HuH-7 (cell line): ENCODE measurements at regions not wholly inside any gene's neighbourhood (a gene's known extent, or its start where the extent isn't known, plus 50 kb on each side); places are given as distances from the start of the nearest gene placed in this dataset.
A peak's percentile ranks its signal among the peaks of the same experiment; 100 is the strongest.

Source experiments
- DNase-seq: peaks from one replicate; pipeline ENCODE4 v3.0.0; 2011; ENCODE audit warnings: low spot score

- no peak for DNase-seq
Measured at GRCh38 chr20:7080472-7080871, 313.0 kb downstream of the BMP2 start.

GRCh38 chr20:7085467-7085866 lies 318.0 kb downstream of the BMP2 start:
- DNase-seq, result peak; percentile 22

- no peak for DNase-seq
Measured at GRCh38 chr20:7087803-7088202, 320.3 kb downstream of the BMP2 start.

- DNase-seq, result no peak
Measured at GRCh38 chr20:7090001-7090400, 322.5 kb downstream of the BMP2 start.

GRCh38 chr20:7090811-7091210 lies 323.3 kb downstream of the BMP2 start:
- no peak for DNase-seq

- DNase-seq, result no peak
Measured at GRCh38 chr20:7091655-7092054, 324.2 kb downstream of the BMP2 start.

- peak; percentile 34 for DNase-seq
Measured at GRCh38 chr20:7094438-7094997, 327.0 kb downstream of the BMP2 start.

- no peak for DNase-seq
Measured at GRCh38 chr20:7106910-7107309, 339.4 kb downstream of the BMP2 start.

GRCh38 chr20:7108929-7109328 lies 341.4 kb downstream of the BMP2 start:
- DNase-seq, result no peak

GRCh38 chr20:7113577-7114466 lies 346.3 kb downstream of the BMP2 start:
- DNase-seq, result peak; percentile 78

- DNase-seq, result no peak
Measured at GRCh38 chr20:7123457-7123856, 356.0 kb downstream of the BMP2 start.

- no peak for DNase-seq
Measured at GRCh38 chr20:7124120-7124519, 356.6 kb downstream of the BMP2 start.

GRCh38 chr20:7136886-7137285 lies 369.4 kb downstream of the BMP2 start:
- no peak for DNase-seq

GRCh38 chr20:7137395-7138151 lies 370.1 kb downstream of the BMP2 start:
- no peak for DNase-seq

GRCh38 chr20:7144464-7144863 lies 377.0 kb downstream of the BMP2 start:
- no peak for DNase-seq

- peak; percentile 18 for DNase-seq
Measured at GRCh38 chr20:7146552-7147219, 379.2 kb downstream of the BMP2 start.

- DNase-seq, result peak; percentile 70
Measured at GRCh38 chr20:7147220-7147601, 379.7 kb downstream of the BMP2 start.

- no peak for DNase-seq
Measured at GRCh38 chr20:7151676-7152470, 384.4 kb downstream of the BMP2 start.

GRCh38 chr20:7155282-7155681 lies 387.8 kb downstream of the BMP2 start:
- no peak for DNase-seq

- no peak for DNase-seq
Measured at GRCh38 chr20:7155794-7156193, 388.3 kb downstream of the BMP2 start.

GRCh38 chr20:7159903-7160302 lies 392.4 kb downstream of the BMP2 start:
- no peak for DNase-seq

GRCh38 chr20:7161690-7162089 lies 394.2 kb downstream of the BMP2 start:
- peak; percentile 42 for DNase-seq
